Body of pancreas (tissue), 4 donors: ENCODE measurements at regions not wholly inside any gene's neighbourhood (a gene's known extent, or its start where the extent isn't known, plus 50 kb on each side); places are given as distances from the start of the nearest gene placed in this dataset.

Source experiments
- POLR2A ChIP-seq, 3 donors: fragments of 450-650 bp; IDR thresholded peaks; one replicate each; pipeline ENCODE4 v1.6.1; 2016; ENCODE audit warnings: antibody characterized with exemption in 3 of 3, mild to moderate bottlenecking in 2 of 3
- TF ChIP-seq, protein P1 (sequence below), 7 experiments: fragments of 450-650 bp in 4 of 7; fragments of 200-600 bp in 3 of 7; sonication (generic) in 3 of 7; IDR thresholded peaks; one replicate each; pipeline ENCODE4 v1.5.1; 2016 to 2019; ENCODE audit warnings: antibody characterized with exemption in 7 of 7

DNA sequence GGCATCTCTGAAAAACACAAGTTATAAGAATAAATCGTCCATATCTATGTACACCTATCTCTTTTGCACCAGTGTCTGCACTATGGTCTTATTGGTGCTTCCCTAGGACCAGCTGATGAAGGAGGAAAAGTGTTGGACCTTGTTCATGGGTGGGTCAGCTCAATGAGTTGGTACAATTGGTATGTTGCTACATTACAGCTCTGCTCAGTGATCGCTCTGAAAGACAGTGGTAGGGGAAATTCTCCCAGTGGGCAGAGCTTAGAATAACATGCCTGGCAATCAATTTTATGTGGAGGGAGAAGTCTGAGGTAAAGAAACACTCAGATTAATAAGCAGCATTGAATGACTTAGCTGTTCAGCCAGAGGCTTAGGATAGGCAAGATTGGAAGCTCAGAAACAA is 138.7 kb upstream of the KL start:
- TF ChIP-seq, protein P1, sequence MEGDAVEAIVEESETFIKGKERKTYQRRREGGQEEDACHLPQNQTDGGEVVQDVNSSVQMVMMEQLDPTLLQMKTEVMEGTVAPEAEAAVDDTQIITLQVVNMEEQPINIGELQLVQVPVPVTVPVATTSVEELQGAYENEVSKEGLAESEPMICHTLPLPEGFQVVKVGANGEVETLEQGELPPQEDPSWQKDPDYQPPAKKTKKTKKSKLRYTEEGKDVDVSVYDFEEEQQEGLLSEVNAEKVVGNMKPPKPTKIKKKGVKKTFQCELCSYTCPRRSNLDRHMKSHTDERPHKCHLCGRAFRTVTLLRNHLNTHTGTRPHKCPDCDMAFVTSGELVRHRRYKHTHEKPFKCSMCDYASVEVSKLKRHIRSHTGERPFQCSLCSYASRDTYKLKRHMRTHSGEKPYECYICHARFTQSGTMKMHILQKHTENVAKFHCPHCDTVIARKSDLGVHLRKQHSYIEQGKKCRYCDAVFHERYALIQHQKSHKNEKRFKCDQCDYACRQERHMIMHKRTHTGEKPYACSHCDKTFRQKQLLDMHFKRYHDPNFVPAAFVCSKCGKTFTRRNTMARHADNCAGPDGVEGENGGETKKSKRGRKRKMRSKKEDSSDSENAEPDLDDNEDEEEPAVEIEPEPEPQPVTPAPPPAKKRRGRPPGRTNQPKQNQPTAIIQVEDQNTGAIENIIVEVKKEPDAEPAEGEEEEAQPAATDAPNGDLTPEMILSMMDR (IDR thresholded peaks at IDR 0.05), result no peak
- no peak for TF ChIP-seq POLR2A (IDR thresholded peaks at IDR 0.05)
